ENCODE measurements at regions not wholly inside any gene's neighbourhood (a gene's known extent, or its start where the extent isn't known, plus 50 kb on each side); places are given as distances from the start of the nearest gene placed in this dataset.

GRCh38 chr1:58214674-58215073, 331.9 kb downstream of the OMA1 start:
- TF ChIP-seq CTCF (IDR thresholded peaks at IDR 0.05; ENCODE audit: borderline replicate concordance, extremely low read depth, insufficient read depth) = no peak
- Histone ChIP-seq H3K9me3 (ENCODE audit: control insufficient read depth in 2 of 3, insufficient read depth in 1 of 3, low read length in 3 of 3) (no peaks in the 10 kb centered on the region), H3K9ac (ENCODE audit: low read length in 3 of 3) (no peak overlapping the region), H3K36me3 (ENCODE audit: control insufficient read depth in 2 of 3, insufficient read depth in 3 of 3, low read length in 3 of 3) (no peaks in the 10 kb centered on the region), H3K27me3 (ENCODE audit: control insufficient read depth, insufficient read depth, low read length) (no peaks in the 10 kb centered on the region), H3K4me3 (ENCODE audit: low read length in 3 of 3) (no peak overlapping the region), H3K27ac (ENCODE audit: low read depth in 2 of 2, low read length in 2 of 2) (no peak overlapping the region), H3K4me1 (ENCODE audit: control insufficient read depth in 2 of 3, insufficient read depth in 2 of 3, low read depth in 1 of 3, low read length in 3 of 3) (no peaks in the 10 kb centered on the region)
- intact Hi-C loops (cut with DNase I) = no loop called here
- DNase-seq (no peak), FAIRE-seq (no peak)

GRCh38 chr1:58211869-58212268, 334.7 kb downstream of the OMA1 start:
- no peaks in the 10 kb centered on the region for H3K9me3 ChIP-seq (ENCODE audit: control insufficient read depth in 2 of 3, insufficient read depth in 1 of 3, low read length in 3 of 3)
- H3K27me3 ChIP-seq (ENCODE audit: control insufficient read depth, insufficient read depth, low read length) = no peaks in the 10 kb centered on the region
- intact Hi-C loops (cut with DNase I) = no loop called here
- H3K9ac ChIP-seq (ENCODE audit: low read length in 3 of 3) = no peak overlapping the region
- no peak overlapping the region for H3K27ac ChIP-seq (ENCODE audit: low read depth in 2 of 2, low read length in 2 of 2)
- H3K4me3 ChIP-seq (ENCODE audit: low read length in 3 of 3) = no peak overlapping the region
- DNase-seq = peak in 2 of 5 donors; percentile 21 to 35
- H3K36me3 ChIP-seq (ENCODE audit: control insufficient read depth in 2 of 3, insufficient read depth in 3 of 3, low read length in 3 of 3) = no peaks in the 10 kb centered on the region
- H3K4me1 ChIP-seq (ENCODE audit: control insufficient read depth in 2 of 3, insufficient read depth in 2 of 3, low read depth in 1 of 3, low read length in 3 of 3) = no peaks in the 10 kb centered on the region
- no peak for TF ChIP-seq CTCF (IDR thresholded peaks at IDR 0.05; ENCODE audit: borderline replicate concordance, extremely low read depth, insufficient read depth)
- no peak for FAIRE-seq

- FAIRE-seq = no peak
- no peak overlapping the region for H3K4me3 ChIP-seq (ENCODE audit: low read length in 3 of 3)
Measured at GRCh38 chr1:58209575-58209974, 337.0 kb downstream of the OMA1 start.

More at GRCh38 chr1:58209575-58209974, 337.0 kb downstream of the OMA1 start:
- no peak overlapping the region for H3K9ac ChIP-seq (ENCODE audit: low read length in 3 of 3)
- H3K36me3 ChIP-seq (ENCODE audit: control insufficient read depth in 2 of 3, insufficient read depth in 3 of 3, low read length in 3 of 3) = no peaks in the 10 kb centered on the region
- H3K27me3 ChIP-seq (ENCODE audit: control insufficient read depth, insufficient read depth, low read length) = no peaks in the 10 kb centered on the region
- TF ChIP-seq CTCF (IDR thresholded peaks at IDR 0.05; ENCODE audit: borderline replicate concordance, extremely low read depth, insufficient read depth) = no peak
- no peaks in the 10 kb centered on the region for H3K4me1 ChIP-seq (ENCODE audit: control insufficient read depth in 2 of 3, insufficient read depth in 2 of 3, low read depth in 1 of 3, low read length in 3 of 3)
- no peaks in the 10 kb centered on the region for H3K9me3 ChIP-seq (ENCODE audit: control insufficient read depth in 2 of 3, insufficient read depth in 1 of 3, low read length in 3 of 3)
- DNase-seq = no peak
- no peak overlapping the region for H3K27ac ChIP-seq (ENCODE audit: low read depth in 2 of 2, low read length in 2 of 2)
- intact Hi-C loops (cut with DNase I) = no loop called here
